ENCODE measurements at regions not wholly inside any gene's neighbourhood (a gene's known extent, or its start where the extent isn't known, plus 50 kb on each side); places are given as distances from the start of the nearest gene placed in this dataset.

DNA sequence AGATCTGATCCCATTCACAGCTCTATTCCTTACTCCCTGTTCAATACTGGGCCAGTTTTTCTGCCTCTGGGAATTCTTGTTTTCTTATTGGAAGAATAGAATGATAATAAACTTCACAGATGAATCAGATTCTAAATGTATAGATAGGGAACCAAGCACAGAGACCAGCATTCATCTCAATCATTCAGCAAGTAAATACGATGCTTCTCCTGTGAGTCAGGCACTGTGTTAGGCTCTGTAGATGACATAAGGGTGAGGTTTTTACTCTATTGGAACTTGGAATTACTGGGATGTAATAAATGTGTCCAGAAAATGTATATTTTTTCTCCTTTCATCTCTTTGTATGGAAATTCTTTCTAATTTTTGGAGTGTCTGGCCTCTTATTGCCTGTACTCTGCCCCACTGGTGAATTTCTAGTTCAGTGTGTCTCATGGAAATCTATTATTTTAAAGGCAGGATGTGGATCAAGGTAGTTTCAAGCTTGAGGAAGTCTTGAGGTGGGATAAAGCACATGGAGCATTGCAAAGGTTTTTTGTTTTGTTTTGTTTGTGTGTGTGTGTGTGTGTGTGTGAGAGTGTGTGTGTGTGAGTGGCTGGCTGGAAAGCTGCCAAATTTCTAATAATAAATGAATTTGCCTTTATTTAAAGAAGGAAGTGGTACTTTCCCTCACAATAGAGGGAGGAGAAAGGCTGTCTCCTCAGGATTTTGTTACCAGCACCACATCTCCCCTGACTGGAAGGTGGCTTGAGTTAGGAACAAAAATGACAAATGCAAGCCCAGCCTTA, 117.9 kb upstream of the HS3ST1 start:
- TF ChIP-seq CTCF (IDR thresholded peaks at IDR 0.05; ENCODE audit: low read depth, low read length, missing input control) (no peak), ATF3 (IDR thresholded peaks at IDR 0.05) (no peak), GABPA (IDR thresholded peaks at IDR 0.05 in 1 of 2, conservative IDR thresholded peaks at IDR 0.05 in 1 of 2) (no peak), FOXA1 (IDR thresholded peaks at IDR 0.05) (no peak), RAD21 (IDR thresholded peaks at IDR 0.05) (no peak), RXRA (IDR thresholded peaks at IDR 0.05) (no peak), SP1 (IDR thresholded peaks at IDR 0.05) (no peak)
